Esophagus (tissue), 2 donors: ENCODE measurements at regions not wholly inside any gene's neighbourhood (a gene's known extent, or its start where the extent isn't known, plus 50 kb on each side); places are given as distances from the start of the nearest gene placed in this dataset.

Experiments
- H3K27ac ChIP-seq, 2 donors: one replicate each; pipeline ENCODE4 v1.5.1; 2013; ENCODE audit warnings: low read depth in 2 of 2, mild to moderate bottlenecking in 2 of 2, inconsistent platforms in 1 of 2, low read length in 1 of 2, moderate library complexity in 1 of 2
- H3K27me3 ChIP-seq, 2 donors: one replicate each; pipeline ENCODE4 v1.6.1; 2013; ENCODE audit warnings: low read length in 2 of 2, control low read depth in 1 of 2, mild to moderate bottlenecking in 1 of 2; ENCODE audit not compliant: insufficient read depth in 2 of 2, control insufficient read depth in 1 of 2
- H3K36me3 ChIP-seq, 2 donors: one replicate each; pipeline ENCODE4 v1.6.1; 2013; ENCODE audit warnings: low read length in 1 of 2; ENCODE audit not compliant: control insufficient read depth in 2 of 2, insufficient read depth in 2 of 2
- H3K4me1 ChIP-seq, 2 donors: one replicate each; pipeline ENCODE4 v1.6.1; 2013; ENCODE audit warnings: low read length in 1 of 2; ENCODE audit not compliant: control insufficient read depth in 2 of 2, insufficient read depth in 2 of 2
- H3K4me3 ChIP-seq, 2 donors: one replicate each; pipeline ENCODE4 v1.5.1; 2013; ENCODE audit warnings: low read length in 2 of 2, mild to moderate bottlenecking in 2 of 2, low read depth in 1 of 2, moderate library complexity in 1 of 2
- H3K9me3 ChIP-seq, 2 donors: one replicate each; pipeline ENCODE4 v1.6.1; 2013; ENCODE audit warnings: mild to moderate bottlenecking in 2 of 2, low read depth in 1 of 2, low read length in 1 of 2, moderate library complexity in 1 of 2; ENCODE audit not compliant: control insufficient read depth in 2 of 2, insufficient read depth in 1 of 2
- WGBS, 2 donors: extraction: QIAGEN DNeasy Blood & Tissue Kit; methylation state at CpG; one replicate each; pipeline ENCODE4 v1.1.7; 2013; 5-methylcytosine and 5-hydroxymethylcytosine counted together
- donor health status: healthy with polysubstance abuse.
- donor health status: Bipolar disorder and iron deficiency.

DNA sequence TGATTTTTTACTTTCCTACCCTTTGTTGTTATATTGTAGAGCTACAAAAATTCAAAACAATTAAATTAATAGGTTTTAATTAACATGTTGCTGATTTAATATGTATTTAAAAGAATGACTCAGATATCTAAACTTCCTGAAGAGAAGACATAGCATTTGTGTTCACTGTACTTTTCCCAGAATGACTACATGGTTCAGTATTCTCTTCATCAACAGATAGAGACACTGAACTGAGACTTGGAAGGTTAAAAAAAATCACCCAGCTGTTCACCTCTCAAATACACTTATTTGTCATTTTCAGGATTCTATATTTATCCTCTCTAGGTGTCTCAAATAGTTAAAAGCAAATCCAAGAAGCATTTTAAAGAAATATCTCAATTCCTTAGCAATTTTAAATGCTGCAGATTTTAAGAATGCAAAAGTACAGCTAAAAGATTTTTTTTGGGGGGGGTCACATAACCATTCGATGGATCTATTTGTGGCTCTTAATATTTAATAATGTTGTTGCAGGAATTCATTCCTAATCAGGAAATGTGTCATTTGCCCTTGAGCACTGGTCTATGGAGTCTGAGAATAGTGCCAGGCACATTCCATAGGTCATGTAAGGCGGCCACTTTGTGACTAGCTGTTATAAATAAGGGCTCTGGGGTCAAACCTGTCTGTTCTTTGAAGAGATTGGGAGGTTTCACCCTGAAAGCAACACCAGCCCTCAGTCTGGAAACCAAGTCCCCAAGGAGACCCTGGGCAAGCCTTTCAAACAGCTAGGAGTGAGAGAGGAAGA is 463.1 kb downstream of the NR2F1-AS1 start:
- Histone ChIP-seq H3K4me1 (no peaks in the 10 kb centered on the region), H3K27ac (no peak overlapping the region), H3K27me3 (no peaks in the 10 kb centered on the region), H3K36me3 (no peaks in the 10 kb centered on the region), H3K9me3 (no peaks in the 10 kb centered on the region), H3K4me3 (no peak overlapping the region)
- WGBS, 2 donors = 42 to 62% methylated on average over 2 of the region's 2 CpGs

DNA sequence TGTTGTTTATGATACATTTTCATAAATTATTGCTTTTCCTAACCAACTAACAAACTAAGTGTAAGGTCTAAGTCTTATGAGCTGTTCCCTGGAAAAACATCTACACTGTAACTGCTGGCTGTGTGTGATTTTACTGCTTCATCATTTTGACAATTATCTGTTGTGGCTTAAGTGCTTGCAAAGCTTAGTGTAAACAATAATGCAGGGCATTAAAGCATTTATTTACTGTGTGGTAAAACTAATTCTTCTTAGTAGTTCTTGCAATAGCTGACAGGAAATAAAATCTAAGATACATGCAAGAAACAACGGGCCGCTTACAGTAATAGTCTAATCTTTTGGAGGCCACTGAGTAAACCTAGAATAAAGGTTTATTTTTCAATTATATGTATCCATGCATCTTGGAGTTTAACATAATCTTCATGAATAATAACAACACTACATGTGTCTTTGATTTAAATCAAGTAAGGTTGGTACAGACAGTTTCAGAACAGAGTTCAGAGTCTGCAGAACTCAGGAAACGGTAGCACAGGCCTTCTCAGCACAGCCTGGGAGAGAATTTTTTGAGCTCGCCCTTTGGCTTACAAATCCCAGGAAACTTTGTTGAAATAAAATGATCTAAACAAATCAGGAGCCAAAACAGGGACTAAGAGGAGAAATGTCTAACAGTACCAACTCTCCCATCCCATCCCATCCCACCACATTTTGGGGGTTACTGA is 473.1 kb downstream of the NR2F1-AS1 start:
- Histone ChIP-seq H3K27ac (no peak overlapping the region), H3K4me1 (no peaks in the 10 kb centered on the region), H3K4me3 (no peak overlapping the region), H3K36me3 (no peaks in the 10 kb centered on the region), H3K27me3 (no peaks in the 10 kb centered on the region), H3K9me3 (no peaks in the 10 kb centered on the region)
- 59 to 63% methylated on average over 4 of the region's 4 CpGs for WGBS, 2 donors

DNA sequence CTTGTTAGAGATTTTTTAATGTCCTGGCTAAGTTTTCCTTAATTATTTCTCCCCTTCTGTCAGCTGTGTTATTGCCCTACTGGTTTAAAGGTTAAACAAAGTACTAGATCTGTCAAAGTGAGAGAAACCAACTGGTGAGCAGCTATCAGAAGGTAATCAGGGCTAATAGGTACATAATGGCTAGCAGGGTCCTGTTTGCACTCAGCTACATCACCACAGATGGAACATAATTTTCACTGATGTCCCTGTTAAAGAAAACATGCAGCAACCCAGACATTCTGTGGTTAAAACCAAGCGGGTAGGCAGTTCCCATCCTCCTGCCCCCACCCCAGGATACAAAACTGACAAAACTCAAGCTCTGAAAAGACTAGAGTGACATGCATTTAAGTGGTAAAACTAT is 473.9 kb downstream of the NR2F1-AS1 start:
- no peak overlapping the region for H3K4me3 ChIP-seq
- H3K27ac ChIP-seq = no peak overlapping the region
- no peaks in the 10 kb centered on the region for H3K4me1 ChIP-seq
- H3K9me3 ChIP-seq = no peaks in the 10 kb centered on the region
- no peaks in the 10 kb centered on the region for H3K27me3 ChIP-seq
- H3K36me3 ChIP-seq = no peaks in the 10 kb centered on the region
- 41 to 57% methylated on average over 1 of the region's 1 CpG for WGBS, 2 donors

DNA sequence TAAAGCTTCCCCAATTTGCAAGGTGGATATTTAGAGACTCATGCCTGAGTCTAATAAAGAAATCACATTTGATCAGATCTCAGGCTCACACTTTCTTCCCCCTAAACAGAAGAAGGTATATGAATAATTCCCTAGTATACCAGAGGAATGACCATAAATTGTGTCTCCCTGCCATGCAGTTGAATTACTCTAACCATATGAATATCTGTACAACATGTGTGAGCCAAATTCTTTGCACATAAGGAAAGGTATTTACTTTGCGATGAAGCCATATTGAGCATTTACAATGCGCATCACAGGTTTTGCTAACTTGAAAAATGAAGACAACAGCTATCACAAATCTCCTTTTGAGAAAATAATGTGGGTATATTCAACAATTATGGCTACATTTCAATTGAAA is 479.4 kb downstream of the NR2F1-AS1 start:
- H3K36me3 ChIP-seq = no peaks in the 10 kb centered on the region
- H3K9me3 ChIP-seq = no peaks in the 10 kb centered on the region
- H3K27me3 ChIP-seq = no peaks in the 10 kb centered on the region
- no peak overlapping the region for H3K4me3 ChIP-seq
- H3K4me1 ChIP-seq = no peaks in the 10 kb centered on the region
- 96 to 99% methylated on average over 2 of the region's 2 CpGs for WGBS, 2 donors
- H3K27ac ChIP-seq = no peak overlapping the region

DNA sequence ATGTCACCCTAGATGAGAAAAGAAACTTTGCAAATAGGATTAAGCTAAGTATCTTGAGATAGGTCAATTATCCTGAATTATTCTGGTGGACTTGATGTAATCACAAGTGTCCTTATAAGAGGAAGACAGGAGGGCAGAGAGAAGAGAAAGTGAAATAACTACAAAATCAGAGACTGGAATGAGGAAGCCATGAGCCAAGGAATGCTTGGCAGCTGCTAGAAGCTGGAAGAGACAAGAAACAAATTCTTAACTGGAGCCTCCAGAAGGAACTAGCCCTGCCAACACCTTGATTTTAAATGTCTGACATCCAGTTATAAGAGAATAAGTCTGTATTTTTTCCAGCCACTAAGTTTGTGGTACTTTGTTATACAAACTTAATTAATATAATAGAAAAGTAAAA is 480.0 kb downstream of the NR2F1-AS1 start:
- Histone ChIP-seq H3K4me1 (no peaks in the 10 kb centered on the region), H3K36me3 (no peaks in the 10 kb centered on the region), H3K27me3 (no peaks in the 10 kb centered on the region), H3K27ac (no peak overlapping the region), H3K4me3 (no peak overlapping the region), H3K9me3 (no peaks in the 10 kb centered on the region)

DNA sequence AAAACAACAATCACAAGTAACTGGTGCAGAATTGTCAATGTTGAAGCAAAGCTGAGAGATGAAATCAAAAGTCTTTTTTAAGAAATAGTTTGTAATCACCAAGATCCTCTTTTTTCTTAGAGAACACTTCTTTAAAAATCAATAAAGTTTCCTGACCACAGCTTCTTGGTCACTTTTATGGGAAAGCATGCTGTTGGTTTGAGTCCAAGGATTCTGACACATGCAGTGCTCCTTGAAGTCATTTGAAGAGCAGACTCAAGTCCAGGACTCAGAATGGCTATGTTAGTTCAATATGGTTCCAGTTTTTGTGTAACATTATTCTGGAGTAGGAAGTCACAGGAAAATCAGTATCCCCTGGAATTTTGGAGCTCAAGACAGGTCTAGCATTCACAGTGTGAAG is 480.6 kb downstream of the NR2F1-AS1 start:
- no peak overlapping the region for H3K27ac ChIP-seq
- no peak overlapping the region for H3K4me3 ChIP-seq
- H3K9me3 ChIP-seq = no peaks in the 10 kb centered on the region
- H3K36me3 ChIP-seq = no peaks in the 10 kb centered on the region
- no peaks in the 10 kb centered on the region for H3K4me1 ChIP-seq
- H3K27me3 ChIP-seq = no peaks in the 10 kb centered on the region

DNA sequence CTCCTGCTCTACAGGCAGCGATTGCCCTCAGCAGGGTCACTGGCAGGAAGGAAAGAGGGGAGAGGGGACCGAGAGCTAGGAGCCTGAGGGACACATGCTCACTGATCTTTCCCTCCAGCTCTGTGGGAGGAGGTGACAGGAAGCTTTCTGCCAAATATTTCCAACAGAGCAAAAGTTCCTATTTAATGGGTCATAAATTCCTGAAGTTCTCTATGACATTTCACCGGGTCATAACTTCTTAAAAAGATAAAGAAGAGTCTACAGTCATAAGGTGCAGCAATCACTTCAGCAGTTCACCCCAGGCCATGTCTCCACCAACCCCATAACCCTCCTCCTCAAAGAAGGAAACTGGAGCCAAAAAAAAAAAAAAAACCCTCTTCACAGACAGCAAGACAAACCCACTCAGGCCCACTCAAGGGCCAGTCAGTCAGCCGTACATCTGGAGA is 481.1 kb downstream of the NR2F1-AS1 start:
- no peak overlapping the region for H3K27ac ChIP-seq
- no peaks in the 10 kb centered on the region for H3K9me3 ChIP-seq
- no peaks in the 10 kb centered on the region for H3K27me3 ChIP-seq
- no peaks in the 10 kb centered on the region for H3K4me1 ChIP-seq
- H3K4me3 ChIP-seq = no peak overlapping the region
- 70% methylated on average over 4 of the region's 4 CpGs for WGBS, 2 donors
- H3K36me3 ChIP-seq = no peaks in the 10 kb centered on the region

DNA sequence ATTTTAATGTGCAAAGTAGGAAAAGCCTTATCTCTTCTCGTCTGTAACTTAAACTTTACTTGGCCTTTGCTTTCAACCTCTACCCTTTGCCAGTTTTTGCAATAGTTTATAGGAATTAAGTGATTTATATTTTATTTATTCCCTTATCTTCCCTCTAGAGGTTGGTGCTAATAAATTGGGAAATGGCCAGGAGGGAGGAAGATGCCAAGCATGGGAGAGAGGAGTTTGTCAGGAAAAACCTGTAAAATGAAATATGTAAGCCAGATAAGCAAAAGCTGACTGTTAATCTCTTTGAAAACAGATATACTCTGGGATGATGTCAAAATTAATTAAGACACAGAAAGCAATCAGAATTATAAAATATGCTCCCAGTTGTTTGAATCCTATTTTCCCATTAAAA is 484.5 kb downstream of the NR2F1-AS1 start:
- Histone ChIP-seq H3K9me3 (no peaks in the 10 kb centered on the region), H3K27ac (no peak overlapping the region), H3K4me3 (no peak overlapping the region), H3K27me3 (no peaks in the 10 kb centered on the region), H3K36me3 (no peaks in the 10 kb centered on the region), H3K4me1 (no peaks in the 10 kb centered on the region)
- 59 to 61% methylated on average over 1 of the region's 1 CpG for WGBS, 2 donors

DNA sequence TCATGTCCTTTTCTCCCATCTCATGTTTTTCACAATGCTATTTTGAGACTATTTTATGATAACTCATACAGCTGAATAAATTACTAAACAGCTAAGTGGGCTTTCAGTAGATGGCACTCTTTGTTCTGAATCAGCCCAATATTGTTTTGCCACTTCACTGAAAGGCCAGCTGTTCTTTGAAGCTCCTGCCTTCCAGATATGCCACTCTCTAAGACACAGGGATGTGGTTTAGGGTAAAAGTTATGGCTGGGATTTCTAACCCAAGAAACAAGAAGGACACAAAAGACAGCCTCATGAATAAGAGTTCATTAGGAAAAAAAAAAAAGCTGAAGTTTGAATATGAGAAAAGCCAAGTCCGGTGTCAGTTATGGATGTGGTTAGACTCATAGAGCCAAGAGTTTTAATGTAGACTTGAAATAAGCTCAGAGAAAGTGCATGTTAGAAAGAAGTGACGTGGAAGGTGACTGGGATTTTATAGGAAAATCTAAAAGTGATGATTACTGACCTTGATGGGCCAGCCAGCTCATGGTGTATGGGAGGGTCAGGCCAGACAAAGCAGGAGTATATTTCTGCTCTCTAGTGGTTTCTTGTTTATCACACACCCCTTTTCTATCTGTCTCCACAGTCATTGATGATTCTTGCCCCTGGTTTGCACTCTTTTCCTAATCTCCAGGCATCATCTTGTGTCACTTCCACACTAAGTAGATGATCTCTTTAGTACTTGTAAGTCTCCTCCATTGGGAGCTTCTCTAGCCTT is 488.5 kb downstream of the NR2F1-AS1 start:
- H3K27ac ChIP-seq = no peak overlapping the region
- H3K27me3 ChIP-seq = no peaks in the 10 kb centered on the region
- H3K9me3 ChIP-seq = no peaks in the 10 kb centered on the region
- 66 to 78% methylated on average over 2 of the region's 2 CpGs for WGBS, 2 donors
- no peak overlapping the region for H3K4me3 ChIP-seq
- H3K36me3 ChIP-seq = no peaks in the 10 kb centered on the region
- no peaks in the 10 kb centered on the region for H3K4me1 ChIP-seq
